HL-60 (cell line): ENCODE measurements at regions not wholly inside any gene's neighbourhood (a gene's known extent, or its start where the extent isn't known, plus 50 kb on each side); places are given as distances from the start of the nearest gene placed in this dataset.

ENCODE experiments used
- DNase-seq, 2 experiments: peaks; one replicate each; pipeline ENCODE4 v3.0.0-alpha.2; 2010 to 2020; ENCODE audit warnings: low read depth in 1 of 2, low spot score in 1 of 2
- H3K27ac ChIP-seq: fragments of 250-450 bp; sonication (Bioruptor Pico); replicated peaks from 2 replicates; pipeline ENCODE4 v1.5.1; 2020; ENCODE audit warnings: mild to moderate bottlenecking, moderate library complexity
- H3K27me3 ChIP-seq: fragments of 250-450 bp; sonication (Bioruptor Pico); 2 replicates; pipeline ENCODE4 v1.5.1; 2021; ENCODE audit warnings: mild to moderate bottlenecking, moderate library complexity; ENCODE audit not compliant: insufficient read depth, poor library complexity, severe bottlenecking
- H3K4me3 ChIP-seq: replicated peaks from 2 replicates; pipeline ENCODE4 v1.5.1; 2011; ENCODE audit warnings: mild to moderate bottlenecking, control low read depth, low read length; ENCODE audit not compliant: insufficient read depth
- CTCF ChIP-seq: IDR thresholded peaks from one replicate; pipeline ENCODE4 v1.5.1; 2011; ENCODE audit warnings: low read length, control low read depth, inconsistent platforms; ENCODE audit not compliant: insufficient read depth
- GABPA ChIP-seq: IDR thresholded peaks from 2 replicates; pipeline ENCODE4 v1.6.1; 2012; ENCODE audit warnings: low read depth
- POLR2AphosphoS5 ChIP-seq: IDR thresholded peaks from 2 replicates; pipeline ENCODE4 v1.6.1; 2012; ENCODE audit warnings: low read depth
- SPI1 ChIP-seq: IDR thresholded peaks from 2 replicates; pipeline ENCODE4 v1.6.1; 2012; ENCODE audit warnings: low read depth, mild to moderate bottlenecking, borderline replicate concordance
- TF ChIP-seq, protein P1 (sequence below): IDR thresholded peaks from 2 replicates; pipeline ENCODE4 v1.6.1; 2012; ENCODE audit warnings: low read depth; ENCODE audit not compliant: insufficient replicate concordance

- H3K4me3 ChIP-seq = no peak overlapping the region
- TF ChIP-seq SPI1 (no peak), POLR2AphosphoS5 (no peak), CTCF (no peak), GABPA (no peak)
- TF ChIP-seq, protein P1, sequence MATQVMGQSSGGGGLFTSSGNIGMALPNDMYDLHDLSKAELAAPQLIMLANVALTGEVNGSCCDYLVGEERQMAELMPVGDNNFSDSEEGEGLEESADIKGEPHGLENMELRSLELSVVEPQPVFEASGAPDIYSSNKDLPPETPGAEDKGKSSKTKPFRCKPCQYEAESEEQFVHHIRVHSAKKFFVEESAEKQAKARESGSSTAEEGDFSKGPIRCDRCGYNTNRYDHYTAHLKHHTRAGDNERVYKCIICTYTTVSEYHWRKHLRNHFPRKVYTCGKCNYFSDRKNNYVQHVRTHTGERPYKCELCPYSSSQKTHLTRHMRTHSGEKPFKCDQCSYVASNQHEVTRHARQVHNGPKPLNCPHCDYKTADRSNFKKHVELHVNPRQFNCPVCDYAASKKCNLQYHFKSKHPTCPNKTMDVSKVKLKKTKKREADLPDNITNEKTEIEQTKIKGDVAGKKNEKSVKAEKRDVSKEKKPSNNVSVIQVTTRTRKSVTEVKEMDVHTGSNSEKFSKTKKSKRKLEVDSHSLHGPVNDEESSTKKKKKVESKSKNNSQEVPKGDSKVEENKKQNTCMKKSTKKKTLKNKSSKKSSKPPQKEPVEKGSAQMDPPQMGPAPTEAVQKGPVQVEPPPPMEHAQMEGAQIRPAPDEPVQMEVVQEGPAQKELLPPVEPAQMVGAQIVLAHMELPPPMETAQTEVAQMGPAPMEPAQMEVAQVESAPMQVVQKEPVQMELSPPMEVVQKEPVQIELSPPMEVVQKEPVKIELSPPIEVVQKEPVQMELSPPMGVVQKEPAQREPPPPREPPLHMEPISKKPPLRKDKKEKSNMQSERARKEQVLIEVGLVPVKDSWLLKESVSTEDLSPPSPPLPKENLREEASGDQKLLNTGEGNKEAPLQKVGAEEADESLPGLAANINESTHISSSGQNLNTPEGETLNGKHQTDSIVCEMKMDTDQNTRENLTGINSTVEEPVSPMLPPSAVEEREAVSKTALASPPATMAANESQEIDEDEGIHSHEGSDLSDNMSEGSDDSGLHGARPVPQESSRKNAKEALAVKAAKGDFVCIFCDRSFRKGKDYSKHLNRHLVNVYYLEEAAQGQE = no peak
- DNase-seq = no peak
- no peaks in the 10 kb centered on the region for H3K27me3 ChIP-seq
- H3K27ac ChIP-seq = no peak overlapping the region
These were observed 323.8 kb downstream of the CDK5RAP2 start for GRCh38 chr9:120256146-120256545.

GRCh38 chr9:120252248-120252647, 327.7 kb downstream of the CDK5RAP2 start:
- DNase-seq = no peak
- no peak overlapping the region for H3K27ac ChIP-seq
- no peaks in the 10 kb centered on the region for H3K27me3 ChIP-seq
- TF ChIP-seq, protein P1 = peak; percentile 87
- TF ChIP-seq GABPA = no peak
- H3K4me3 ChIP-seq = no peak overlapping the region

DNA sequence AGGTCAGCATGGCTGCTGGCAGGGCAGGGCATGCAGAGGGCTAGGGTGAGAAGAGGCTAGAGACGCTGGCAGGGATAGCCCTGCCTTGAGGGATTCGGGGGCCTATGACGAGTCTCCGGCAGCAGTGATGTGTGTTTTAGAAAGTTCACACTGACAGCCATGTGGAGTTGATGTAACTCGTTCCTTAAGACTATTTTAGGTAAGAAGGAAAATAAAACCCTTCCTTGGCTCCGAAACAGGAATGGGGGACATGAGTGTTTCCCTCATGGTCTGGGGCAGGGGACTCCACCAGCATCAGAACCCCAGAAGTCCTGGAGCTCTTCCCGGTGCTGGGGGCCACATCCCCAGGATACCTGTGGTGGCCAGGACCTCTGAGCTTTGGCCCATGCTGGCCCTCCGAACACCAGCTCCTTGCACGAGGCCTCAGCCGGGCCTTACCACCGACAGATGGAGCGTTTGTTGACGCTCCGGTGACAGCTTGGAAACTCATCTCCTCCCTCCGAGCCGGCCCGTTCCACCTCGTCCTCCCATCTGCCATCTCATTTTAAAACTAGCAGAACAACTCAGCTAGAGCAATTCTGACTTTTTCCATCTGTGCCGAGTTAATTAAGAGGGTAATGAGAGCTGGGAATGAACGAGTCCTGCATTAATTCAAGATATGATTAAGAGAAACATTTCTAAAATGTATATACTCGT, 337.7 kb downstream of the CDK5RAP2 start:
- H3K27me3 ChIP-seq = no peaks in the 10 kb centered on the region
- DNase-seq = no peak
- no peak for TF ChIP-seq POLR2AphosphoS5
- no peak overlapping the region for H3K27ac ChIP-seq
- H3K4me3 ChIP-seq = no peak overlapping the region

DNA sequence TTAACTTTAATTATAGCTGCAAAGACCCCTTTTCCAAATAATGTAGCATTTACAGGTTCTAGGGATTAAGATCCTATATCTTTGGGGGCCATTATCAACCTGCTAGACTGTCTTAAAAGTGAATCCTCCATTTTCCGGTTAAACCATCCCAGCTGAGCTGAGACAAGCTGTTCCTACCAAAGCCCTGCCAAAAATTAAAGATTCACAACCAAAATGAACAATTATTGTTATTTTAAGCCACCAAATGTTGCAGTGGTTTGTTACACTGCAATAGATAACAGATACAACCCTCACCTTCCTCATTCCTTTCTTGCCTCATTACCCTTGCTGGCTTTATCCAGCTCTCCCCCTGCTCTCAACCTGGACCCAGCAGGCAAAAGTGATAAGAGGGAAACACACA, 343.4 kb downstream of the CDK5RAP2 start:
- H3K4me3 ChIP-seq = no peak overlapping the region
- DNase-seq = no peak
- H3K27me3 ChIP-seq = no peaks in the 10 kb centered on the region
- H3K27ac ChIP-seq = no peak overlapping the region
- no peak for TF ChIP-seq CTCF
- no peak for TF ChIP-seq GABPA
- no peak for TF ChIP-seq POLR2AphosphoS5
- TF ChIP-seq SPI1 = no peak
- TF ChIP-seq, protein P1 = no peak
